ENCODE measurements at regions not wholly inside any gene's neighbourhood (a gene's known extent, or its start where the extent isn't known, plus 50 kb on each side); places are given as distances from the start of the nearest gene placed in this dataset.
A peak's percentile ranks its signal among the peaks of the same experiment; 100 is the strongest.

GRCh38 chr2:204104811-204105210, 168.2 kb downstream of the ICOS start:
- no peak for DNase-seq (ENCODE audit: low read depth in 3 of 3, low spot score in 2 of 3)

GRCh38 chr2:204108330-204108751, 171.8 kb downstream of the ICOS start:
- DNase-seq (ENCODE audit: low read depth in 3 of 3, low spot score in 2 of 3) = peak in 1 of 3 donors; percentile 69

- DNase-seq (ENCODE audit: low read depth in 3 of 3, low spot score in 2 of 3) = no peak
Measured at GRCh38 chr2:204108781-204109295, 172.3 kb downstream of the ICOS start.

GRCh38 chr2:204109681-204110080, 173.1 kb downstream of the ICOS start:
- no peak for DNase-seq (ENCODE audit: low read depth in 3 of 3, low spot score in 2 of 3)

- no peak for DNase-seq (ENCODE audit: low read depth in 3 of 3, low spot score in 2 of 3)
Measured at GRCh38 chr2:204110338-204110741, 173.8 kb downstream of the ICOS start.

- no peak for DNase-seq (ENCODE audit: low read depth in 3 of 3, low spot score in 2 of 3)
Measured at GRCh38 chr2:204110751-204111516, 174.4 kb downstream of the ICOS start.

- no peak for DNase-seq (ENCODE audit: low read depth in 3 of 3, low spot score in 2 of 3)
Measured at GRCh38 chr2:204112084-204112770, 175.7 kb downstream of the ICOS start.

- no peak for DNase-seq (ENCODE audit: low read depth in 3 of 3, low spot score in 2 of 3)
Measured at GRCh38 chr2:204114295-204115136, 178.0 kb downstream of the ICOS start.

- DNase-seq (ENCODE audit: low read depth in 3 of 3, low spot score in 2 of 3) = no peak
Measured at GRCh38 chr2:204115137-204116056, 178.8 kb downstream of the ICOS start.

GRCh38 chr2:204116159-204116792, 179.7 kb downstream of the ICOS start:
- no peak for DNase-seq (ENCODE audit: low read depth in 3 of 3, low spot score in 2 of 3)

- no peak for DNase-seq (ENCODE audit: low read depth in 3 of 3, low spot score in 2 of 3)
Measured at GRCh38 chr2:204122425-204122824, 185.9 kb downstream of the ICOS start.

- DNase-seq (ENCODE audit: low read depth in 3 of 3, low spot score in 2 of 3) = no peak
Measured at GRCh38 chr2:204124140-204124750, 187.7 kb downstream of the ICOS start.

GRCh38 chr2:204126705-204127104, 190.1 kb downstream of the ICOS start:
- DNase-seq (ENCODE audit: low read depth in 3 of 3, low spot score in 2 of 3) = no peak

- DNase-seq (ENCODE audit: low read depth in 3 of 3, low spot score in 2 of 3) = no peak
Measured at GRCh38 chr2:204127238-204127637, 190.7 kb downstream of the ICOS start.

- no peak for DNase-seq (ENCODE audit: low read depth in 3 of 3, low spot score in 2 of 3)
Measured at GRCh38 chr2:204129591-204130294, 193.2 kb downstream of the ICOS start.

GRCh38 chr2:204131621-204132020, 195.1 kb downstream of the ICOS start:
- DNase-seq (ENCODE audit: low read depth in 3 of 3, low spot score in 2 of 3) = no peak

GRCh38 chr2:204133476-204133875, 196.9 kb downstream of the ICOS start:
- no peak for DNase-seq (ENCODE audit: low read depth in 3 of 3, low spot score in 2 of 3)

- no peak for DNase-seq (ENCODE audit: low read depth in 3 of 3, low spot score in 2 of 3)
Measured at GRCh38 chr2:204134421-204134820, 197.9 kb downstream of the ICOS start.
